Stomach (tissue), 4 donors: ENCODE measurements at regions not wholly inside any gene's neighbourhood (a gene's known extent, or its start where the extent isn't known, plus 50 kb on each side); places are given as distances from the start of the nearest gene placed in this dataset.

Source experiments
- EP300 ChIP-seq: sonication (generic); formaldehyde crosslinking; IDR thresholded peaks from one replicate; pipeline ENCODE4 v1.6.1; 2017; ENCODE audit warnings: antibody characterized with exemption
- POLR2A ChIP-seq, 4 donors: fragments of 450-650 bp; IDR thresholded peaks; one replicate each; pipeline ENCODE4 v1.6.1; 2016; ENCODE audit warnings: antibody characterized with exemption in 4 of 4, control low read depth in 2 of 4, mild to moderate bottlenecking in 1 of 4, moderate library complexity in 1 of 4
- POLR2AphosphoS5 ChIP-seq, 3 donors: sonication (generic); formaldehyde crosslinking; IDR thresholded peaks; one replicate each; pipeline ENCODE4 v1.6.1; 2016; ENCODE audit warnings: antibody characterized with exemption in 3 of 3
- TF ChIP-seq, protein P1 (sequence below), 7 experiments: fragments of 450-650 bp in 4 of 7; fragments of 200-600 bp in 3 of 7; sonication (generic) in 3 of 7; IDR thresholded peaks; one replicate each; pipeline ENCODE4 v1.5.1; 2016 to 2019; ENCODE audit warnings: antibody characterized with exemption in 7 of 7, control low read depth in 2 of 7, mild to moderate bottlenecking in 1 of 7

DNA sequence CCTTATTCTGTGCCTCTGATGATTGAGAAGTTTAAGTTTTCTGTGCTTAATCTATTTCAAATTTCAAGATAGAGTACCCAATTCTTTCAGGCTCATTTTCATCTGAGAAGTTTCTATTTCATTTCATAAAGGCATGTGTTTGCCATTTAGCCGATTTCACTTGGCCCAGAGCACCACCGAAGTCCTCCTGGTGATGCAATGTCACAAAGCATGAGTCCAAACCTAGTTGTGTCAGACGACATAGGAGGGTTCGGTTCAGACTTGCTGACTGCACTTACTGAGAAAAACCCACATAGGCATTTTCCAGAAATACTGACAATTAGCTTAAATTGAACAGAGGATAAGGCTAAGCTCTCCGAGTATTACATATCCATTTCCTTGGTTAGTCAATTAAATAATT lies 152.4 kb upstream of the FAR2 start:
- TF ChIP-seq, protein P1, sequence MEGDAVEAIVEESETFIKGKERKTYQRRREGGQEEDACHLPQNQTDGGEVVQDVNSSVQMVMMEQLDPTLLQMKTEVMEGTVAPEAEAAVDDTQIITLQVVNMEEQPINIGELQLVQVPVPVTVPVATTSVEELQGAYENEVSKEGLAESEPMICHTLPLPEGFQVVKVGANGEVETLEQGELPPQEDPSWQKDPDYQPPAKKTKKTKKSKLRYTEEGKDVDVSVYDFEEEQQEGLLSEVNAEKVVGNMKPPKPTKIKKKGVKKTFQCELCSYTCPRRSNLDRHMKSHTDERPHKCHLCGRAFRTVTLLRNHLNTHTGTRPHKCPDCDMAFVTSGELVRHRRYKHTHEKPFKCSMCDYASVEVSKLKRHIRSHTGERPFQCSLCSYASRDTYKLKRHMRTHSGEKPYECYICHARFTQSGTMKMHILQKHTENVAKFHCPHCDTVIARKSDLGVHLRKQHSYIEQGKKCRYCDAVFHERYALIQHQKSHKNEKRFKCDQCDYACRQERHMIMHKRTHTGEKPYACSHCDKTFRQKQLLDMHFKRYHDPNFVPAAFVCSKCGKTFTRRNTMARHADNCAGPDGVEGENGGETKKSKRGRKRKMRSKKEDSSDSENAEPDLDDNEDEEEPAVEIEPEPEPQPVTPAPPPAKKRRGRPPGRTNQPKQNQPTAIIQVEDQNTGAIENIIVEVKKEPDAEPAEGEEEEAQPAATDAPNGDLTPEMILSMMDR (IDR thresholded peaks at IDR 0.05) = no peak
- no peak for TF ChIP-seq POLR2A (IDR thresholded peaks at IDR 0.05)
- no peak for TF ChIP-seq POLR2AphosphoS5 (IDR thresholded peaks at IDR 0.05)
- TF ChIP-seq EP300 = no peak
